Pulmonary artery endothelial cell (primary cell): ENCODE measurements at regions not wholly inside any gene's neighbourhood (a gene's known extent, or its start where the extent isn't known, plus 50 kb on each side); places are given as distances from the start of the nearest gene placed in this dataset.

ENCODE experiments used
- DNase-seq: peaks from one replicate; pipeline ENCODE4 v3.0.0-alpha.2; 2011; ENCODE audit warnings: low read depth, low spot score

DNA sequence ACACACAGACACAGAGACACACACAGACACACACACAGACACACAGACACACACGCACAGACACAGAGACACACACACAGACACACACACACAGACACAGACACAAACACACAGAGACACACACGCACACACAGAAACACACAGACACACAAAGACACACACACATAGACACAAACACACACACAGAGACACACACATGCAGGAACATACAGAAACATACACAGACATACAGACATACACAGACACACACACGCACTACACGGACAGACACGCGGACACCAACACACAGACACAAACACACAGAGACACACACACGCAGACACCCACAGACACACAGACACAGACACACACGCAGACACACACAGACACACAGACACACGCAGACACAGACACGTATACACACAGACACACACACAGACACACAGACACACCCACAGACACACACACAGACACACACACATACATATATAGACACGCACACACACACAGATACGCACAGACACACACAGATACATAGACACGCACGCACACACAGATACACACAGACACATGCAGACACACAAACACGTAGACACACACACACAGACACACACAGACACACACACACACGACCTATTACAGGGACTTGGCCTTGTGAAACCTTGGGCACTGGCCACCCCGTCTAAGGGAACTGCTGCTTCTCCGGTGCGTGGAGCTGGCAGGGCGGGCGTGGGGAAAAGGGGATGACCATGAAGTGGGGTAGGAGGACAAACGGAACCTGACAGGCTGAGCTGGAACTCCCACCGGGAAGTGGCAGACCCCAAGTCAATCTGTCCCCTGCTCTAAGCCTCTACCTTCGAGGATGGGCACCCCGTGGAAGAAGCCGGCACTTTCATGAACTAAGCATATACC is 211.4 kb downstream of the TFCP2L1 start:
- DNase-seq, result no peak

DNA sequence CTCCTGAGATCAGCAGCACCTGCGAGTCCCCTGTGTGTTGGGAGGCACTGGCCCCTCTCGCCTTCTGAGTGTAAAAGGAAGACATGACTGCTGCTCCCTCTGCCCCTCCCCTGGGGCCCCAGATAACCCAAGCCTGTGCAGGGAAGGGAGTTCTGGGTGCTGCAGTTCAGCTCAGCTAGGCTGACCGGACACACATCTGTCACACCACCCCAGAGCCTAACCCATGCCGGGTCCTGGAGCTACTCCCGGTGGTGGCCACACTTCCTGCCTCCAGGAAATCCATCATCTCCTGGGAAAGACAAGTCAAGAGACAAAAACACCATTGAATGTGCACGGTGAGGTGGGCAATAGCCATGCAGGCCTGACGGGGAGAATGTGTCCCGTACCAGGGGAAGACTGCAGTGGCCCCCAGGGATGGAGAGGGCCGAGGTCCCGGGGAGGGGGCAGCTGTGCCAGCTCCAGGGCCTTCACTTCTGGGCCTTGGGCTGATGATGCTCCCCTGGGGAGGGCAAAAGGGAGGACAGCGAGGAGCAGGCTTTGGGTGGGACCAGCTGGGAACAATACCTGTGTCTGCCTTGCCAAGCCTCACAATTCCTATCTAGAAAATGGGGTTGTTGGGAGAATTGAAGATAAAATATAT is 210.6 kb downstream of the TFCP2L1 start:
- DNase-seq, result no peak

DNA sequence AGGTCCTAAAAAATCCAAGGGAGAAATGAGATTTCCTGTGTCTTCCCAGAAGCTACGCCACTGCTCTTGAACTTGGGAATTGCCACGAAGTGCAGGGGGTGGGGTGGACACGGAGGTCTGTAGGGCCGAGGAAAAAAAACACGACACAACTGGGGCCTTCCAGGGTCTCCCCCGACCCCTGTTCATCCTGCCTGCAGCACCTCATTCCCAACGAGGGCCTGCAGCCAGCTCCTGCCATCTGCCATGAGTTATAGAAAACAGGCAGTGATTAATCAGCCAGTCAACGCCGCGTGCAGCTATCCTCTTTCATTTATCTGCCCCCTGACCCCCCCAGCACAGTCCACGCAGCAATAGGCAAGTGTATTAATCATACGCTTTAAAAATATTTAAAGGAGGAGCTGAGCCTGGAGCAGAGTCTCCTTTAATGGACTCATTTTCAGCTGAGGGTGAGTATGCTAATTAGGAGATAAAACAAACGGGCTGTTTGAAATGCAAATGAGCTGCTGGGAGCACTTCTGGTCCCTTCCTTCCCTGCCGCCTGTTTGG is 209.9 kb downstream of the TFCP2L1 start:
- DNase-seq, result peak; percentile 40

DNA sequence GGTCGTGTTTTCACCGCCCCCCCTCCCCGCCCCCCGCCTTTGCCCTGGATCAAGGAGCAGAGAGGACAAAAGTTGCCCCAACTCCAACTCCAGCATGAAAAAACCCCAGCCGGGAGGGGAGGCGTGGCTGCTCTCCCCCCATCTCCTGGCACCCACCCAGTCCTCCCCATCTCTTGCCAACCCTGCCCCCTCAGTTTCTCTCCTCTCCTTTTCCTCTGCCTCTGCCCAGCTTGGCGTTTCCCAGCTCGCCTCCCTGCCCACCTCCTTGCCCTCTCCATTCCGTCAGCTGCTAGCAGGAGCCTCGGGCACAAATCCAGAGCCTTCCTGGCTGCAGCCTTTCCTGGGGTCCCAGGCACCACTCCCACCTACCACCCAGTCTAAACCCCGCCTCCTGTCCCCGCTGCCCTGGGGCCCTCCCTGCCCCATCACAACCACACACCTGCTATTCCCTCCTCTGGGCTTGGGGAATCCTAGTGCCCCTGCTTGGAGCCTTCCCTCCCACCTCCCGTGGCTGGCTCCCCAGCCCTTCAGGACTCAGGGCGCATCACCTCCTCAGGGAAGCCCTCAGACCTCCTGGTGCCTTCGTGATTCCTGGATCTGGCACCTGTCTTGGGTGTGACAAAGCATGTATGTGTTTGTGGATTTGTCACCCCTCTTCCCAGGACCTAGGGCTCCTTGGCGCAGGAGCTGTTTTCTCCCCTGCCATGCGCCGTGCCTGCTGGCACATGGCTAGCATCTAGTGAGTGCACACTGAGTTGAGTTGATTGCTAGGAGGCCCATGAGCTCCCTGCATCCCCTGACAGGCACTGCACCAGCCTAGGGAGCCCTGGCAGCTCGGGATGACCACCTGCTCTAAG is 209.1 kb downstream of the TFCP2L1 start:
- DNase-seq, result no peak

DNA sequence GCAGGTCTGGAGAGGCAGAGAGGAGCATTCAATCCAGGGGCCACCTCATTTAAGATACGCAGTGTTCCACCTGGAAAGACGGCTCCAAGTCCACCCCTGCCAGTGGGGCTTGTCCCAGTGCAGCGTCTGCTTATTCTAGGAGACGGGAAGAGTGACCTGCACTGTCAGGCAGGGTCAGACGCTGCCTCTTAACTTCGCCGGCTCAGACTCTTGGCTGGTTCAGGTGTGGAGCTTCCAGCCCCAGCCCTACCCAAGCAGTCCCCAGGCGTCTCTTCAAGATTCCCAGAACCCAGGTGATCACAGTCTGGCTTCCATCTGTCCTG is 208.5 kb downstream of the TFCP2L1 start:
- DNase-seq, result no peak

DNA sequence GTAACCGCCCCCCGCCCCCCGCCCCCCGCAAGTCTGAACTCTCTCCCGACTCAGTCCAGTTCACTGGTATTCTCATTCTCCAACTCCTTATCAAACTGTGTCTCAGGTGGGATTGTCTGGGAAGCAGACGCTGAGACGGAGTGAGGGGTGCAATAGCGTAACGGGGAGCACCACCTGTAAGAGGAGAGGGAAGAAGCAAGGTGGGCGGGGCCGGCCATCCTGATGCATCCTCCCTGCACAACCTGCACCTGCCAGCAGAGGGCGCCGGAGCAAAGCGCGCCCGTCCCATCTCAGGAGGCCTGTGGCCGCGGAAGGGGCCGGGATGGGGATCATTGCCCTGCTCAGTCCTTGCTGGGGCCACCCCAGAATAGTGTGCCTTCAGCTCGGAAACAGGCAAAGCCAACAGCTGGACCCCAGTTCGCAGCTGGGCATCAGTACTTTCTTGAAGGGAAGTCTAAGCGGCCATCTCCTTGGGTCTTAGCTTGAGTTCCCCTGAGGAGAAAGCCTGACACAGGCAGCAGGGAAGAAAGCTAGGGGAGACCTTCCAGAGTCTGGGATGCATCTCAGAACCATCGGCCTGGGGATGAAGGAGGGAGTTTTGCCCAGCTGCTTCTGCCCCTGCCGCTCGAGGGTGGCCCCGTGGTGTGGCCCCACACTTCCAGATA is 208.0 kb downstream of the TFCP2L1 start:
- DNase-seq, result no peak

DNA sequence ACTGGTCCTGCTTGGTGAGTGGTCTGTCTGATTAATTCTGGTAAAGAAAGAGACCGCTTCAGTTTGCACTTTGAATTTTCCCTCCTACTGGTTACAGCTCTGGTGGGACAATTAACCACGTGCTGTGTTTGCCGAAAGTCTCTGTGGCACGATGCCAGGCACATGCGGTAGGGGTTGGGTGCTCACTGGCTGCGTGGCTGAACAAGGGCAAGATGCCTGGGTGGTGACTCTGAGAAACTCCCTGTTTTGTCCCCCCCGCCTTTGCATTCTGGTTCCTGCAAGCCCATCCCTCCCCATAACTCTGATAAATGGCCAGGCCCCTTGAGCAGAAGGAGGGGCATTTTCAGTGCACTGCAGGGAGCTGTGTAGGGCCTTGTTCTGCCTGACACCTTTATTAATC is 206.1 kb downstream of the TFCP2L1 start:
- no peak for DNase-seq

DNA sequence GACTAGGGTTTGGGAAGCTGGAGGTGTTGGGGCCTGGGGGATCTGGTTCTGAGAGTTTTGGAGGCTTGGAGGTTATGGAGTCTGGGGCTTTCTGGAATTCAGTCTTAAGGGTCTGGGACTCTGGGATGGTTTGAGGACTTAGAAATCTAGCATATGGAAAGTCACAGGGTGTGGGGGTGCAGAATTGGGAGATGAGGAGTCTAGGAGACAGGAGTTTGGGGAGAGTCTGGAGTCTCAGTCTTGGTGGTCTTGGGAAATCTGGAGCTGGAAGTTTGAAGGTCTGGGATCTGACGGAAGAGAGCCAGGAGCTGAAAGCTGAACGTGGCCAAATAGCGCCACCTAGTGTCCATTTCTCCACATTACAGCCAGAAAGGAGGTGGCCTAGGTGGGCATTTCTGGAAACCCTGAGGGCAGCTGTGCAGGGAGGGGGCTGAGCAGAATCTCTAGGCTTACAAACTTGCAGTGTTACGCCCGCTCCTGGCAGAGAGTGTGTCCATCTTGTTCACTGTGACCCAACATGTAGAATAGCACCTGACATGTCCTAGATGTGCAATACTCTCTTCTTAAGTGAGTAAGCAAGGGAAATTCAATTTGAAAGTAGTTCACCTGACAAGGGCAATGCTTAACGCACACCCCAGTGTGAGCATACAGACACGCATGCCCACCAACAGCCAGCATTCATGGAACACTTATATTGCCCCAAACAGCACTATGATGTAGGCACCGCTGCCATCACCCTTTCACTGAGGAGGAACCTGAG is 204.8 kb downstream of the TFCP2L1 start:
- no peak for DNase-seq

DNA sequence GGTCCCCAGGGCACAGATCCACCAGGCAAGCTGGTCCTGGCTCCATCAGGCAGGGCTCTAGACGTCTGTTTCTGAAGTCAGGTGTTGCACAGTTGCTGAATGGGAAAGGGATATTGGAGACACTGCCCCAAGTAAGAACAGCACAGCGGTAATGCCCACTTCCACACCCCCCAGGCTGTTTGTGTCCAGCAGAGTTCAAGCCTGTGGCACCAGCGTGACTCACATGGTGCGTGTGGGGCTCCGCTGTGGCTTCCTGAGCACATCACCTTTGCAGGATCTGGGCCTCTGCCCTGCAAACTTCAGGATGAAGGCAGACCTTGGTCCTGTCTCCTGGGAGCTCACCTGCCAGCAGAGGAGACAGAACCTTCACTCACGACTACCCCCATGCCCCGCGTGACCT is 203.3 kb downstream of the TFCP2L1 start:
- DNase-seq, result no peak

DNA sequence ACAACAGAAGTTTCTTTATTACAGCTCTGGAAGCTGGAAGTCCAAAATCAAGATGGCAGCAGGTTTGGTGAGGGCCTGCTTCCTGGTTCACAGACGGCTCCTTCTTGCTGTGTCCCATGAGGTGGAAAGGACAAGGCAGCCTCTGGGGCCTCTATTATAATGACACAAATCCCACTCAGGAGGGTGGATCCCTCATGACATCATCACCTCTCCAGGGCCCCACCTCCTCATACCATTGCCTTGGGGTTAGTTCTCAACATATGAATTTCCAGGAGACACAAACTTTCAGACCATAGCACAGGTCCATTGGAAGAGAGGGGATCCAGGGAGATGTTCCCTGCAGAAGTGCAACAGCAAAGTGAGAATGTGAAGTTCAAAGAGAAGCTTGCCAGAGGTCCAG is 202.8 kb downstream of the TFCP2L1 start:
- no peak for DNase-seq

DNA sequence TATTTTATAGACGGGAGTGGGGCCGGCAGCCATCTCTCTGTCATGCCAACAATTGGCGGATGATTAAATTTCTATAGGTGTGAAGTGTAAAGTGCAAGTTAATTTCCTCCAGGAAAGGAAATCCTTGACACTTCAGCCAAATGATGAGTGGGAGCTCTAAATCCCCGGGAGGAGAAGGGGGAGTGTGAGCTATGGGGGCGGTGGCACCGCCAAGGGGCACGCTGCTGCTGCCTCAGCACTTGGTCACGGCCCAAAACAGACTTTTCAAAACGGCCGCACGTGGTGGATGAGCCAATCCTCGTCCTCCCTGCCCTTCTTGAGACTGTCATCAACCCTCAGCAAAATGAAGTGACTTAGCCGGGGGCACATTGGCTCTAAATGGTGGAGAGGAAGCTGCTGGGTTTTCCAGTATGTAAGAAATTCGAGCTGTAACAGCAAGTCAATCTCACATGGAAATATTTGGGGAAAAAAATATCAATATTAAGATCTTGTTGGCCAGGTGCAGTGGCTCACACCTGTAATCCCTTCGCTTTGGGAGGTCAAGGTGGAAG is 200.8 kb downstream of the TFCP2L1 start:
- DNase-seq, result no peak

DNA sequence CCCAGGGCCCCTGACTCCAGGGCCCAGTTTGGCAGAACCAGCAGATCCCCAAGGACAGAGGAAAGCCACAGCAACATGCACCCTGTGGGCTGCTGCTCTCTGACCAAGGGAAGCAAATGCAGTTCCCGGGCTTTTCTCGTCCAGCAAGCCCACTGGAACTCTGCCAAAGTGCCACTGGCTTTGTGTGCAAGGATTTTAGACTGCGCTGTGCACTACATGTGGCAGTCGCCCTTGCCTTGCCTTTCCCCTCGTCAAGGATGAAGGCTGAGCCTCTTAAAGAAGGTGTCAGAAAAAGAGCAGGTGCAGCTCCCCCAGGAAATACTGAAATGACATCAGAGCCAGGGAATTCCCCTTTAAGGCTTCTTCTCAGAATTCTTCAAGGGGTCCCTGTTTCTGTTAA is 199.2 kb downstream of the TFCP2L1 start:
- DNase-seq, result no peak

DNA sequence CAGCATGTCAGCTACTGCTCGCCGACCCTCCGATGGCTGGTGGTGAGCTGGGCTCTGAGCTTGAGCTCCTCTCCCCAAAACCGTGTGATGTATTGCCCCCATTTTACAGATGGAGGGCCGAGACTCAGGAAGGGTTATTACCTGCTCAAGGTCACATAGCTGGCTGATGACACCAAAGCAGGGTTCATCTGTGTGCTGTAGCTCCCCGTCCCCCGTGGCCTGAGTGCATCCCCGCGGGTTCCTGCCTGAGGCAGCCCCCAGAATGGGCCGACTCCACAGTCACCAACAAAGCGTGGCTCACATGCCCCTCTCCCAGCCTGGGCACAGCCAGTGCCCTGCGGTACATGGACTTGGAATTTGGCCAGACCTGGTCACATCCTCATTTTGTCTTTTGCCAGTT is 198.6 kb downstream of the TFCP2L1 start:
- DNase-seq, result no peak

DNA sequence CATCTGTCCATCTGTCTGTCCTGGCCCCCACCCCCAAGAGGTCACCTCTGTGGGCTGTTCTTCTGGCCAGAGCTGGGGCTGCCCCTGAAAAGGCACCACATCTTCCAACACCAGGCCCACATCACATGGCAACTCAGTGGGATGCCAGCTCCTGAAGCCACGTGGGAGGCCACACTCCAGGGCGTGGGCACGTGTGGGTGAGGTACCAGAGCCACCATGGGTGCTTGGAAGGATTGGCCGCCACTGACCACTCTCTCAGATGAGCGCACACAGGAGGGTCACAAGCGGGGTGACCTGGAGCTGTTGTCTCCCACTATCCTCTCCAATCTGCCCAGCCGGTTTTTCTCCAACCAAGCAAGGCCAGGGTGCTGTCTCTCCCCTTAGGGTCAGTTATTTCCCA is 197.9 kb downstream of the TFCP2L1 start:
- DNase-seq, result no peak

DNA sequence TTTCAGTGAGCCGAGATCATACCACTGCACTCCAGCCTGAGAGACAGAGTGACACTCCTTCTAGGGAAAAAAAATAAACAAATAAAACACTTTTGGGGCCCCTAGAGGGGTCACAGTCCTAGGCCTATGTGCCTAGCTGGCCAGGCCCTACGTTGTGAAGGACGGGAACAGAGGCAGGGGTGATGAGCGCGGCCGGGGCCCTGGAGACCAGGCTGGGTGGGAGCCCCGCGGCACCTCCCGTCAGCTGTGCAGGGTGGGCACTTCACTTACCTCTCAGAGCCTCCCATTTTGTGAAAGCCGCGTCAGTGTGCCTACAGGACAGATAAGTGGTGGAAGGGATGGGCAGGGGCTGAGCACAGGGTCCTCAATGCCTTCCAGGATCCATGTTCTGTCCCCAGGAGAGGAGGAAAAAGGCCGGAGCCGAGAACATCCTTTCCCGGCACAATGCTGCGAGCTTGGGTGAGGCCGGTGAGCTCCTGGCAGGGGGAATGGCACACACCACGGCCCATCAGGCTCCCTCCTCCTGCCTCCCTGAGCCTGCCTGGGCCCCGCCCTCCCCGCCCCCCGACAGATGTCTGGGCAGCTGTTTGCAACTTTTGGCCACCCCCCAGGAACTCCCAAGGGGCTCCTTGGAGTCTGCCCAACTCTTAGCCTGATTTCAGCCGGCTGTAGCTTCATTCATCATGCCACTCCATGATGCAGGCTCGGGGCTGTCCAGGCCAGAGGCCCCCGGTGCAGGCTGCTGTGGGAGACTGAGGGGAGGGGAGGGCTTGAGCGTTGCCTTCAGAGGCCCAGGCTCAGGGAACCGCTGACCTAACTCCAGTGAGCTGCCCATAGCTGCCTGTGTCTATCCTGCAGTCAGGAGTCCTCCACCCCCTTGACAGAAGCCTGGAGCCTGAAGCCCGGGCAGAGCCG is 196.5 kb downstream of the TFCP2L1 start:
- no peak for DNase-seq

DNA sequence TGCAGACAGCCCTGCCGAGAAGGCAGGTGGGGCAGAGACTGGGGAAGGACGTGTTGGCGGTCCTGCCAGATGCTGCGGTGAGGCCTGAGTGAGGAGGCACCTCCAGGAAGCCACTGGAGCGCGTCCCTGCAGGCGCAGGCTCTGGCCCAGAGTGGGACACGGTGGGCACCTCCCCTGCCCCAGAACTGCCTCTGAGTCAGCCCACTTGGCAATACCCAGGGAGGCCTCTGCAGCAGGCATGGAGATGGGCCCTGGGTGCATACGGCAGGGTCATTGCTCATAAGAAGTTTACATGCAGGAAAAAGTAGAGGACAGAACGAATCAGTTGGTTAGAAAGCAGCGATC is 195.9 kb downstream of the TFCP2L1 start:
- no peak for DNase-seq

DNA sequence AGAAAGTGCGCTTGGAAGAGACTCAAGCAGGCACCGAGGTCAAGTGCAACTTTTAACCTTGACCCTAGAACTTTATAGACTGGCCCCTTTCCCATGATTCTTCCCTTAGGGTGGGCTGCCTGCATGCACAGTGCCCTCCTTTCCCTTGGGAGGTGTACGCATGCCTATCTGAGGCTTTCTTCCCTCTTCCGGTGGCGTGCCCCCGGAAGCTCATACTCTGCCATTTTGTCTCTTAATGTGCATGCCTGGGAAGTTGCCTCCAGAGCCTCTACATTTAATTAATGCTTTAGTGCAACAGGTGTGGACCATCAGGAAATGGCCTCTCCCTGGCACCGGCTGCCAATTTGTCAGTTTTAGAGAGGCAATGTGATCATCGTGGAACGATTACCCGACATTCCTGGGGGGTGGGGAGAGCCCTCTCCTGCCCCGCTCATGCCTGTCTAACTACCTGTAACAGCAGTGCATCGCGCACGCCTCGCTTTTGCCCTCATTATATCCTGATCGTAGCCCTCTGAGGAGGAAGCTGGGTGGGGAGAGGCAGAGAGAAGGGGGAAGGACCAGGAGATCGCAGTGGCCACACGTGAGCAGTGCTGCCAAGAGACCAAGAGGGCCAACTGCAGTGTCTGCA is 194.8 kb downstream of the TFCP2L1 start:
- DNase-seq, result no peak

DNA sequence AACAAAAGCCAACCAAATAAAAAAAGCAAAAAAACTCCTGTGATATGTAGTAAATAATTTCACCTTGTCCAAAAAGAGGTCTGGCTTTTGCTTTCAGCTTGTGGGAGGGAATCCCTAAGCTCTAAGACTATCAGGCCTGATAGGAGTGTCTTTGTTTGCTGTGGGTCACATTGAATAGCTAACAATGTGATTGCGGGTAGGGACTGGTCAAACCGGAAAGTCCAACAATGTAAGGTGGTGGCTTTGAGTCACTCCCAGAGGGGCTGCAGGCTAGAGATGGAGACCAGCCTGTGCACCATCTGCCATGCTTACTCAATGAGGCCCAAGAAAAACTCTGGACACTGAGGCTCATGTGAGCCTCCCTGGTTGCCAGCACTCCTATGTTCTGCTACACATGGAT is 192.9 kb downstream of the TFCP2L1 start:
- DNase-seq, result no peak

DNA sequence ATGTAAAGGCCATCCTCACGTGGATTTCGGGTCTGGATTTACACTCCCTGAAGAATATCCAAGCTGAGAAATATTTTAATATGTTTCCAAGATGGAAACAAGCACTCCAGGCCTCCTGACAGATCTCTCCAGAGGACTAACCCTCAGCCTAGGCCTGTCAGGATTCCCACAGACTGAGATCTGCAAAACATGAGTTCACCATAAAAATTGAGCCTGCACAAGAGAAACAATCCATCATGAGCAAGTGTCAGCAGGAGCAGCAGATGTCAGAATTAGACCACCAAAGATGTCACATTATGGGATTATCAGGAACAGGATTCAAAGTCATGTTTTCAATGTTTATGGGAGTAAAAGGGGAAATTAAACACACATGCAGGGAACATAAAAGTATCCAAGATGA is 191.3 kb downstream of the TFCP2L1 start:
- no peak for DNase-seq
